MM.1S (cell line): ENCODE measurements at regions not wholly inside any gene's neighbourhood (a gene's known extent, or its start where the extent isn't known, plus 50 kb on each side); places are given as distances from the start of the nearest gene placed in this dataset.
A peak's percentile ranks its signal among the peaks of the same experiment; 100 is the strongest.

Source experiments
- DNase-seq: peaks from one replicate; pipeline ENCODE4 v3.0.0-alpha.2; 2015
- H2AFZ ChIP-seq: fragments of 300-600 bp; sonication (generic); 2 replicates; pipeline ENCODE4 v1.6.0; 2016; ENCODE audit warnings: antibody characterized with exemption, low read length
- H3F3A ChIP-seq: fragments of 300-600 bp; sonication (generic); 2 replicates; pipeline ENCODE4 v1.6.1; 2016; ENCODE audit warnings: mild to moderate bottlenecking, antibody characterized with exemption, low read length, moderate library complexity, mixed read lengths; ENCODE audit not compliant: insufficient read depth
- H3K27ac ChIP-seq: fragments of 300-600 bp; sonication (generic); 2 replicates; pipeline ENCODE4 v1.5.1; 2016; ENCODE audit warnings: mild to moderate bottlenecking, low read length
- H3K27me3 ChIP-seq: fragments of 300-600 bp; sonication (generic); replicated peaks from 2 replicates; pipeline ENCODE4 v1.6.0; 2016; ENCODE audit warnings: low read length; ENCODE audit not compliant: insufficient read depth
- H3K36me3 ChIP-seq: fragments of 300-600 bp; sonication (generic); replicated peaks from 2 replicates; pipeline ENCODE4 v1.6.1; 2016; ENCODE audit warnings: mild to moderate bottlenecking, low read length, mixed read lengths; ENCODE audit not compliant: insufficient read depth
- H3K4me1 ChIP-seq: fragments of 300-600 bp; sonication (generic); 2 replicates; pipeline ENCODE4 v1.6.1; 2016; ENCODE audit warnings: low read length, mixed read lengths
- H3K4me2 ChIP-seq: fragments of 300-600 bp; sonication (generic); 2 replicates; pipeline ENCODE4 v1.6.0; 2016; ENCODE audit warnings: low read depth, low read length
- H3K4me3 ChIP-seq: fragments of 300-600 bp; sonication (generic); 2 replicates; pipeline ENCODE4 v1.5.1; 2016; ENCODE audit warnings: low read length, mixed read lengths
- H3K79me2 ChIP-seq: fragments of 300-600 bp; sonication (generic); 2 replicates; pipeline ENCODE4 v1.6.1; 2016; ENCODE audit warnings: mixed run types, low read length, mixed read lengths
- H3K9ac ChIP-seq: fragments of 300-600 bp; sonication (generic); 2 replicates; pipeline ENCODE4 v1.6.1; 2016; ENCODE audit warnings: low read length, mixed read lengths
- H3K9me2 ChIP-seq: fragments of 300-600 bp; sonication (generic); replicated peaks from 2 replicates; pipeline ENCODE4 v1.6.1; 2016; ENCODE audit warnings: mild to moderate bottlenecking, low read length, mixed read lengths; ENCODE audit not compliant: insufficient read depth
- H3K9me3 ChIP-seq: fragments of 300-600 bp; sonication (generic); replicated peaks from 2 replicates; pipeline ENCODE4 v1.6.1; 2016; ENCODE audit warnings: mild to moderate bottlenecking, low read length, mixed read lengths; ENCODE audit not compliant: insufficient read depth
- H4K20me1 ChIP-seq: fragments of 300-600 bp; sonication (generic); 2 replicates; pipeline ENCODE4 v1.6.1; 2016; ENCODE audit warnings: mild to moderate bottlenecking, low read length, moderate library complexity, mixed read lengths; ENCODE audit not compliant: insufficient read depth
- CTCF ChIP-seq: fragments of 300-600 bp; sonication (generic); IDR thresholded peaks from 2 replicates; pipeline ENCODE4 v1.5.1; 2016; ENCODE audit warnings: antibody characterized with exemption, low read length, mixed read lengths
- EZH2 ChIP-seq: fragments of 300-600 bp; sonication (generic); optimal IDR thresholded peaks from 2 replicates; pipeline ENCODE3; 2017; ENCODE audit warnings: low read depth, mild to moderate bottlenecking, antibody characterized with exemption, low read length, mixed read lengths
- EZH2phosphoT487 ChIP-seq: fragments of 300-600 bp; sonication (generic); IDR thresholded peaks from 2 replicates; pipeline ENCODE4 v1.6.1; 2018; ENCODE audit warnings: antibody characterized with exemption, low read length

- no peaks in the 10 kb centered on the region for H4K20me1 ChIP-seq
Observed at GRCh38 chr1:199096591-199096990, 457.8 kb downstream of the PTPRC start.

GRCh38 chr1:199098468-199098867 is 459.6 kb downstream of the PTPRC start:
- peaks cover 9% of the 10 kb centered on the region; the same call in 1 of the 2 replicates for H3F3A ChIP-seq
- H3K27ac ChIP-seq, result no peak overlapping the region
- no peak overlapping the region for H3K4me2 ChIP-seq
- no peaks in the 10 kb centered on the region for H4K20me1 ChIP-seq
- H3K4me3 ChIP-seq, result no peak overlapping the region
- H3K36me3 ChIP-seq, result no peaks in the 10 kb centered on the region
- DNase-seq, result peak; percentile 61
- H3K9me2 ChIP-seq, result no peaks in the 10 kb centered on the region
- 0 out of 2 replicates have a peak overlapping the region, but pooled peaks have one; percentile 13 for H2AFZ ChIP-seq
- H3K4me1 ChIP-seq, result peaks cover 20% of the 10 kb centered on the region
- H3K27me3 ChIP-seq, result no peaks in the 10 kb centered on the region
- no peaks in the 10 kb centered on the region for H3K79me2 ChIP-seq
- TF ChIP-seq CTCF (no peak), EZH2phosphoT487 (no peak)
- H3K9ac ChIP-seq, result no peak overlapping the region
- no peaks in the 10 kb centered on the region for H3K9me3 ChIP-seq

More at GRCh38 chr1:199096591-199096990, 457.8 kb downstream of the PTPRC start:
- H3K4me2 ChIP-seq, result no peak overlapping the region
- no peak overlapping the region for H3K9ac ChIP-seq
- TF ChIP-seq EZH2phosphoT487, result no peak
- TF ChIP-seq CTCF, result no peak
- no peak for TF ChIP-seq EZH2
- no peaks in the 10 kb centered on the region for H3F3A ChIP-seq
- no peak for DNase-seq
- no peaks in the 10 kb centered on the region for H3K79me2 ChIP-seq
- H2AFZ ChIP-seq, result no peak overlapping the region
- no peaks in the 10 kb centered on the region for H3K27me3 ChIP-seq
- no peak overlapping the region for H3K27ac ChIP-seq
- H3K4me3 ChIP-seq, result no peak overlapping the region
- H3K9me3 ChIP-seq, result no peaks in the 10 kb centered on the region
- H3K36me3 ChIP-seq, result no peaks in the 10 kb centered on the region
- H3K4me1 ChIP-seq, result peaks cover 10% of the 10 kb centered on the region; the same call in 1 of the 2 replicates
- H3K9me2 ChIP-seq, result no peaks in the 10 kb centered on the region

- no peaks in the 10 kb centered on the region for H3K9me3 ChIP-seq
- H3K79me2 ChIP-seq, result no peaks in the 10 kb centered on the region
- H3K27me3 ChIP-seq, result no peaks in the 10 kb centered on the region
- H3K4me2 ChIP-seq, result no peak overlapping the region
- no peaks in the 10 kb centered on the region for H4K20me1 ChIP-seq
- no peaks in the 10 kb centered on the region for H3K36me3 ChIP-seq
- no peak for DNase-seq
- no peak overlapping the region for H2AFZ ChIP-seq
- peaks cover 20% of the 10 kb centered on the region for H3K4me1 ChIP-seq
- peaks cover 9% of the 10 kb centered on the region; the same call in 1 of the 2 replicates for H3F3A ChIP-seq
- no peak overlapping the region for H3K4me3 ChIP-seq
- no peak overlapping the region for H3K27ac ChIP-seq
- TF ChIP-seq CTCF (no peak), EZH2 (no peak), EZH2phosphoT487 (no peak)
- H3K9me2 ChIP-seq, result no peaks in the 10 kb centered on the region
- H3K9ac ChIP-seq, result no peak overlapping the region
Observed at GRCh38 chr1:199101139-199101538, 462.3 kb downstream of the PTPRC start.
